ENCODE measurements at regions not wholly inside any gene's neighbourhood (a gene's known extent, or its start where the extent isn't known, plus 50 kb on each side); places are given as distances from the start of the nearest gene placed in this dataset.

DNA sequence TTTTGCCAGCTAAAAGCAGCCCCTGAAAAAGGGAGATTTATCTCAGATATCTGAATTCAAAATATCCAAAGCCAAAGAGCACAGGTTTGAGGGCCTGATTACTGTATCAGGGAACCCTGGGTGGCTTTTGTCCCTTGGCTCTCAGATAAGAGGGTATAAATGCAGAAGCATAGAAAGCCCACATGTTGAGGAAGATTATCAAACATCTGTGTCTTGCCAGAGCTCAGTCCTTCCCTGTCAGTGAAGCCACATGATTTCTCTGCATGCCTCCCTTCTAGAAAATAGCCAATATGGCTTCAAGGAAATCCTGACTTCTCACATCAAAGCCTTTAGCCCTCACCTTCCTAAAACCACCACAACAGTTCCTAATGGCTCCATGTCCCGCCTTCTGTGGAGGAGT is 408.0 kb upstream of the DMAC1 start:
- TF ChIP-seq, protein P1, sequence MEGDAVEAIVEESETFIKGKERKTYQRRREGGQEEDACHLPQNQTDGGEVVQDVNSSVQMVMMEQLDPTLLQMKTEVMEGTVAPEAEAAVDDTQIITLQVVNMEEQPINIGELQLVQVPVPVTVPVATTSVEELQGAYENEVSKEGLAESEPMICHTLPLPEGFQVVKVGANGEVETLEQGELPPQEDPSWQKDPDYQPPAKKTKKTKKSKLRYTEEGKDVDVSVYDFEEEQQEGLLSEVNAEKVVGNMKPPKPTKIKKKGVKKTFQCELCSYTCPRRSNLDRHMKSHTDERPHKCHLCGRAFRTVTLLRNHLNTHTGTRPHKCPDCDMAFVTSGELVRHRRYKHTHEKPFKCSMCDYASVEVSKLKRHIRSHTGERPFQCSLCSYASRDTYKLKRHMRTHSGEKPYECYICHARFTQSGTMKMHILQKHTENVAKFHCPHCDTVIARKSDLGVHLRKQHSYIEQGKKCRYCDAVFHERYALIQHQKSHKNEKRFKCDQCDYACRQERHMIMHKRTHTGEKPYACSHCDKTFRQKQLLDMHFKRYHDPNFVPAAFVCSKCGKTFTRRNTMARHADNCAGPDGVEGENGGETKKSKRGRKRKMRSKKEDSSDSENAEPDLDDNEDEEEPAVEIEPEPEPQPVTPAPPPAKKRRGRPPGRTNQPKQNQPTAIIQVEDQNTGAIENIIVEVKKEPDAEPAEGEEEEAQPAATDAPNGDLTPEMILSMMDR (conservative IDR thresholded peaks at IDR 0.05; ENCODE audit: low read depth, low read length): no peak
- no peak overlapping the region for H3K4me3 ChIP-seq (ENCODE audit: low read depth, low read length)
- no peak for DNase-seq (ENCODE audit: low read depth)

DNA sequence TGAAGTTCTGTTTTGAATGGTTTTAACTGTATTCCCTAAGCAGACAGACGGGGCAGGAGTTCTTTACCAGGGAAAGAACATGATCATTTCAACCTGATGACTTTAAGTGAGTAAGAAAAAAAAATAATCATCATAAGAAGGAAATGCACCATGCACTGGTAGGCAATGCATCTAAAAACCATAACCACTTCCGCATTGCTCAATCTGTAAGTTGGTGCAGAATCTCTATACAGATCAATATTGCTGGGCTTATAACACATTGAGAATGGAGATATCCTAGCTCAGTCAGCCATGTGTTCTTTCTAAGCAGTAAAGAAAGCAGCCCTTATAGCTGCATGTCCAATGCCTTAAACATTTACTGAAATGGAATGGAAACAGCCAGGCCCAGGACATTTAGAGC is 407.1 kb upstream of the DMAC1 start:
- no peak for DNase-seq (ENCODE audit: low read depth)
- TF ChIP-seq, protein P1 (conservative IDR thresholded peaks at IDR 0.05; ENCODE audit: low read depth, low read length): no peak
- no peak overlapping the region for H3K4me3 ChIP-seq (ENCODE audit: low read depth, low read length)

DNA sequence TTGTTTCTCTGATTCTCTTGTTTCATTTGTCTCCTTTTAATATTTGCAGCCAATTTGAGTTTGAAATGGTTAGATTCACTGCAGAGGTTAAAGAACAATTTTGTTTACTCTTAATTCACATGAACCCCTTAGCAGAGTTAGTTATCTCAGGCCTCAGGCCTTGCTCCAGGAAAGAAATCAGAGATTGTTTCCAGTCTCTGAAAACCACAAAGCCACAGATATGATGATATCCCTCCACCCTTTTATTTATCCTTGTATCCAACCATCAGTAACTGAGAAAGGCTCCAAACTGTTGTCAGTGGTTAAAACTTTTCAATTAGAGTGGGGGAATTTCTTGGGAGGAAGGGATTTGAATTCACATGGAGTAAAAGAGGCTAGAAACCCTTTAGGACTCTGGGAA is 406.0 kb upstream of the DMAC1 start:
- TF ChIP-seq, protein P1 (conservative IDR thresholded peaks at IDR 0.05; ENCODE audit: low read depth, low read length): no peak
- H3K4me3 ChIP-seq (ENCODE audit: low read depth, low read length): no peak overlapping the region
- DNase-seq (ENCODE audit: low read depth): no peak

DNA sequence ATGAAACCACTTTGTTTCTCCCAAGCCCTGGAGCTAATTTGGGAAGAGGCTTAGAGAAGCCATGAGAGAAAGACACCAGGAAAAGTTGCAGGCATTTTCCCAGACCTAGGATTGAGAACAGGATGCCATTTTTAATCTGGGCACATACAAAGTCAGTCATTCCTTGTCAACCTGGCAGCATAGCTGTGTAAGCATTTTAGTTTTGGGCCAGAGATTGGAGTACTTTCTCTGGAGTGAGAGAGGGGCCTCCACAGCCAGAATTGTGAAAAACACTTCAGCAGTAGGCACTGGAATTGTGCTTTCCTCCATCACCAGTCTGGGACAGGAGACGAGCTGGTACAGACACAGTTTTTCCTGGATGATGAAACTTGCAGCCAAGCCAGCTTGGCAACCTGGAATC is 390.3 kb upstream of the DMAC1 start:
- H3K4me3 ChIP-seq (ENCODE audit: low read depth, low read length): no peak overlapping the region
- DNase-seq (ENCODE audit: low read depth): no peak
- TF ChIP-seq, protein P1 (conservative IDR thresholded peaks at IDR 0.05; ENCODE audit: low read depth, low read length): no peak

DNA sequence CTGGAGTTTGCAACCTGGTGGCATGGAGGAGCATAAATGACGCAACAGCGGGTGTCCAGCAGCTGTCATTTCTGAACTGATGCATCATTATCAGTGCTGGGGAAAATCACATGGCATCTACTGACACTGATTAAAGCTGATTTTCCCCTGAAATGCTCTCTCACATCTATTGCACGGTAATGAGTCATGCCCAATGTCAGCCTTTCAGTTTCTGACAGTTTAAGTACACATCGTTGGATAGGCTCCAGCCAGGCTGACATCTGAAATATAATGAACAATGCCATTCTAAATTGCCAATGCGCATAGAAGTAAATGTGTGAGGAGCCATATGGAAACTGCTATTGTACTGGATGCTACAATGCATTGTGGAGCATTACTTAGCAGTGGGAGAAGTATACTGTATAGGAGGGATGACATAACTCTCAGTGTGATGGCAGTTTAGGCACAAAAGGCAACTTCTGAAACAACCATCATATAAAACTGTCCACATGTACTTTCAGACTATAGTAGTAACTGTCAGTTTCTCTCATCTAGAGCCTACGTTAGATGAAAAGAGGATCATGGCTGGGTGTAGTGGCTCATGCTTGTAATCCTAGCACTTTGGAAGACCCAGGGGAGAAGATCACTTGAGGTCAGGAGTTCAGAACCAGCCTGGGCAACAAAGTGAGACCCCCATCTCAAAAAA is 389.3 kb upstream of the DMAC1 start:
- TF ChIP-seq, protein P1 (conservative IDR thresholded peaks at IDR 0.05; ENCODE audit: low read depth, low read length): no peak
- H3K4me3 ChIP-seq (ENCODE audit: low read depth, low read length): no peak overlapping the region
- DNase-seq (ENCODE audit: low read depth): no peak

DNA sequence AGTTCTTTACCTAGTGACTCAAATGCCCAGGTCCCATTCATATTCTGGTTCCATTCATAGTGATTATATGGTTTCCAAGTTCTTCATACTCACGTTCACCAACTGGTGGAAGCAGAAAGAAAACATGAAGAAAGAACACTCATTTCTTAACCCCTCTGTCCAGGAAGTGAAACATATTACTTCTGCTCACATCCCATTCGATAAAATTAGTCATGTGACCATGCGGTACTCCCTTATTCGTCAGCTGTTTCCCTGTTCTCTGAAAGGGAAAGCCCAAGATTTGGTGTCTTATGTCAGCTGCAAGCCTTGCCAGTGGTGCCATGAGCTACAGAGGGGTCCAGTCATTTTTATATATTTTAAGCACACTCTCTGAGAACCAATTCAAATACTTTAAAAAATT is 387.0 kb upstream of the DMAC1 start:
- no peak for DNase-seq (ENCODE audit: low read depth)
- no peak overlapping the region for H3K4me3 ChIP-seq (ENCODE audit: low read depth, low read length)
- TF ChIP-seq, protein P1 (conservative IDR thresholded peaks at IDR 0.05; ENCODE audit: low read depth, low read length): no peak

DNA sequence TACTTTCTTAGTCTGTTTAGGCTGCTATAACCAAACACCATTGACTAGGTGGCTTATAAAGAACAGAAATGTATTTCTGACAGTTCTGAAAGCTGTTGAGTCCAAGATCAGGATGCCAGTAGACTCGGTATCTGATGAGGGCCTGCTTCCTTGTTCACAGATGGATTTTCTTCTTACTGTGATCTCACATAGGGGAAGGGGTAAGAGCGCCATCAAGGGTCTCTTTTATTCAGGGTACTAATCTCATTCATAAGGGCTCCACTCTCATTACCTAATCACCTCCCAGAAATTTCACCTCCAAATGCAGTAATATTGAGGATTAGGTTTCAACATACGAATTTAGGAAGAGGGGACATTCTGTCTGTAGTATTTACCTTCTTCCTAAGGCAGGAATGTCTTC is 384.0 kb upstream of the DMAC1 start:
- H3K4me3 ChIP-seq (ENCODE audit: low read depth, low read length): no peak overlapping the region
- no peak for DNase-seq (ENCODE audit: low read depth)
- TF ChIP-seq, protein P1 (conservative IDR thresholded peaks at IDR 0.05; ENCODE audit: low read depth, low read length): no peak

Measured in choroid plexus epithelial cell (primary cell).